H1 (cell line): ENCODE measurements at regions not wholly inside any gene's neighbourhood (a gene's known extent, or its start where the extent isn't known, plus 50 kb on each side); places are given as distances from the start of the nearest gene placed in this dataset.
"Not testable (repeated sequence)": the region's sequence is repeated elsewhere in the genome, so short reads cannot be mapped to it uniquely, and the experiment has no call there.

ENCODE experiments used
- CTCF ChIA-PET: fragments of 300-600 bp; sonication (Branson Sonifier 250); formaldehyde crosslinking; loops from one replicate; lab custom pipeline; 2021; ENCODE audit not compliant: partially characterized antibody; lab: Charles Lee
- POLR2A ChIA-PET: fragments of 300-600 bp; sonication (Branson Sonifier 250); formaldehyde crosslinking; loops from one replicate; lab custom pipeline; 2021; ENCODE audit warnings: inconsistent platforms; ENCODE audit not compliant: partially characterized antibody; lab: Charles Lee
- DNase-seq, 2 experiments: peaks; one replicate each; pipeline versions ENCODE4 v3.0.0 to v3.0.0-alpha.2; 2010 to 2022; ENCODE audit warnings: low spot score in 2 of 2, low read depth in 1 of 2, mixed read lengths in 1 of 2
- FAIRE-seq: peaks from 2 replicates; lab custom pipeline; 2011; peaks lifted over from hg19 to GRCh38; lab: Jason Lieb, UNC
- H2AFZ ChIP-seq: 2 replicates; pipeline ENCODE4 v1.8.1; 2012; ENCODE audit warnings: low read length, inconsistent platforms
- H2AK5ac ChIP-seq: 2 replicates; pipeline ENCODE4 v1.6.1; 2013; ENCODE audit warnings: low read depth, low read length
- H2BK120ac ChIP-seq: replicated peaks from 2 replicates; pipeline ENCODE3; 2013; ENCODE audit warnings: low read depth, low read length, inconsistent platforms
- H2BK12ac ChIP-seq: 2 replicates; pipeline ENCODE4 v1.6.1; 2013; ENCODE audit warnings: low read depth, low read length
- H2BK15ac ChIP-seq: 2 replicates; pipeline ENCODE4 v1.6.1; 2013; ENCODE audit warnings: low read length
- H2BK20ac ChIP-seq: 2 replicates; pipeline ENCODE4 v1.6.1; 2013; ENCODE audit warnings: low read length
- H2BK5ac ChIP-seq: 2 replicates; pipeline ENCODE4 v1.6.1; 2013; ENCODE audit warnings: low read depth, low read length
- H3K14ac ChIP-seq: 2 replicates; pipeline ENCODE4 v1.6.1; 2013; ENCODE audit warnings: inconsistent platforms; ENCODE audit not compliant: insufficient read length
- H3K18ac ChIP-seq: 2 replicates; pipeline ENCODE4 v1.6.1; 2013; ENCODE audit warnings: low read length; ENCODE audit errors: extremely low read depth
- H3K23ac ChIP-seq: 2 replicates; pipeline ENCODE4 v1.6.1; 2013; ENCODE audit warnings: inconsistent platforms; ENCODE audit not compliant: insufficient read length
- H3K23me2 ChIP-seq: 2 replicates; pipeline ENCODE4 v1.6.1; 2013; ENCODE audit warnings: low read depth, low read length
- H3K27ac ChIP-seq: 2 replicates; pipeline ENCODE4 v1.6.1; 2011; ENCODE audit warnings: low read depth, low read length, inconsistent platforms
- H3K27me3 ChIP-seq, 4 experiments: replicated peaks in 1 of 4; 1 replicate in 1 of 4; 2 replicates in 3 of 4; pipeline versions ENCODE4 v1.6.1 to v1.8.1; 2011 to 2013; ENCODE audit warnings: low read length in 3 of 4, mild to moderate bottlenecking in 3 of 4, inconsistent platforms in 2 of 4, mixed read lengths in 2 of 4, moderate library complexity in 1 of 4; ENCODE audit not compliant: control insufficient read depth in 3 of 4, insufficient read depth in 3 of 4; ENCODE audit errors: extremely low read depth in 1 of 4
- H3K36me3 ChIP-seq, 4 experiments: 2 replicates each; pipeline versions ENCODE4 v1.6.1 to v1.8.1; 2011 to 2013; ENCODE audit warnings: mild to moderate bottlenecking in 4 of 4, low read length in 3 of 4, moderate library complexity in 2 of 4, control low read depth in 1 of 4, inconsistent platforms in 1 of 4; ENCODE audit not compliant: insufficient read depth in 4 of 4, control insufficient read depth in 2 of 4
- H3K4ac ChIP-seq: replicated peaks from 2 replicates; pipeline ENCODE3; 2013; ENCODE audit warnings: low read length, low read depth, mixed read lengths, inconsistent platforms; ENCODE audit not compliant: insufficient read length
- H3K4me1 ChIP-seq, 4 experiments: replicated peaks in 1 of 4; 1 replicate in 1 of 4; 2 replicates in 3 of 4; pipeline versions ENCODE4 v1.6.1 to v1.8.1; 2011 to 2013; ENCODE audit warnings: low read length in 3 of 4, inconsistent platforms in 2 of 4, mixed read lengths in 1 of 4; ENCODE audit not compliant: insufficient read depth in 4 of 4, control insufficient read depth in 3 of 4
- H3K4me2 ChIP-seq, 2 experiments: 2 replicates each; pipeline versions ENCODE4 v1.6.1 to v1.8.1; 2011 to 2013; ENCODE audit warnings: low read depth in 2 of 2, low read length in 2 of 2, control low read depth in 1 of 2, inconsistent platforms in 1 of 2, mild to moderate bottlenecking in 1 of 2; ENCODE audit not compliant: insufficient read depth in 1 of 2
- H3K4me3 ChIP-seq, 4 experiments: fragments of 200-600, 300-600 bp in 1 of 4; sonication (generic), shearing (Covaris generic), sonication (Bioruptor Twin) in 1 of 4; 2 replicates each; pipeline versions ENCODE4 v1.5.1 to v1.8.1; 2011 to 2016; ENCODE audit warnings: low read length in 4 of 4, low read depth in 3 of 4, control low read depth in 2 of 4, inconsistent platforms in 2 of 4, mild to moderate bottlenecking in 2 of 4, mixed read lengths in 1 of 4, moderate library complexity in 1 of 4; ENCODE audit not compliant: insufficient read depth in 2 of 4; ENCODE audit errors: extremely low read depth in 1 of 4
- H3K56ac ChIP-seq: replicated peaks from 2 replicates; pipeline ENCODE3; 2013; ENCODE audit warnings: low read depth, mild to moderate bottlenecking, mixed read lengths, low read length, inconsistent platforms; ENCODE audit not compliant: insufficient read length
- H3K79me1 ChIP-seq: 2 replicates; pipeline ENCODE4 v1.6.1; 2013; ENCODE audit warnings: low read depth, low read length, control low read depth
- H3K79me2 ChIP-seq, 2 experiments: 2 replicates each; pipeline versions ENCODE4 v1.6.1 to v1.8.1; 2012 to 2013; ENCODE audit warnings: low read length in 2 of 2, mild to moderate bottlenecking in 2 of 2, inconsistent platforms in 1 of 2; ENCODE audit not compliant: insufficient read depth in 2 of 2, control insufficient read depth in 1 of 2
- H3K9ac ChIP-seq, 4 experiments: replicated peaks in 1 of 4; 1 replicate in 1 of 4; 2 replicates in 3 of 4; pipeline versions ENCODE4 v1.6.1 to v1.8.1; 2011 to 2013; ENCODE audit warnings: low read depth in 3 of 4, low read length in 3 of 4, control low read depth in 2 of 4, mild to moderate bottlenecking in 2 of 4, moderate library complexity in 2 of 4, inconsistent platforms in 1 of 4; ENCODE audit errors: extremely low read depth in 1 of 4
- H3K9me3 ChIP-seq, 2 experiments: 2 replicates each; pipeline versions ENCODE4 v1.6.1 to v1.8.1; 2012 to 2013; ENCODE audit warnings: mild to moderate bottlenecking in 2 of 2, moderate library complexity in 2 of 2, control low read depth in 1 of 2, inconsistent platforms in 1 of 2, low read depth in 1 of 2, low read length in 1 of 2, mixed read lengths in 1 of 2; ENCODE audit not compliant: insufficient read depth in 2 of 2
- H4K20me1 ChIP-seq, 2 experiments: replicated peaks in 1 of 2; 2 replicates each; pipeline versions ENCODE3 to v1.8.1; 2011 to 2013; ENCODE audit warnings: inconsistent platforms in 2 of 2, low read length in 2 of 2, mild to moderate bottlenecking in 1 of 2; ENCODE audit not compliant: insufficient read depth in 2 of 2, control insufficient read depth in 1 of 2
- H4K5ac ChIP-seq: 2 replicates; pipeline ENCODE4 v1.6.1; 2013; ENCODE audit warnings: low read length, low read depth, mixed read lengths, inconsistent platforms; ENCODE audit not compliant: insufficient read length
- H4K8ac ChIP-seq: 2 replicates; pipeline ENCODE4 v1.8.0; 2013; ENCODE audit warnings: mild to moderate bottlenecking, moderate library complexity, low read length, inconsistent platforms; ENCODE audit not compliant: insufficient read depth; ENCODE audit errors: extremely low read depth
- H4K91ac ChIP-seq: replicated peaks from 2 replicates; pipeline ENCODE3; 2013; ENCODE audit warnings: low read length, mixed read lengths, inconsistent platforms; ENCODE audit not compliant: insufficient read length
- WGBS, 2 experiments: shearing (Covaris generic) in 1 of 2; methylation state at CpG; one replicate each; pipeline versions ENCODE4 v1.1.6 to v1.1.7; 2013 to 2015; ENCODE audit warnings: low lambda C conversion rate in 2 of 2, mixed read lengths in 2 of 2, inconsistent platforms in 1 of 2, low coverage in 1 of 2, missing lambda C conversion rate in 1 of 2; ENCODE audit not compliant: insufficient replicate concordance in 2 of 2, insufficient coverage in 1 of 2, insufficient read length in 1 of 2; ENCODE audit errors: extremely low coverage in 1 of 2, missing lambda C conversion rate in 1 of 2; 5-methylcytosine and 5-hydroxymethylcytosine counted together

- H3K79me1 ChIP-seq, CTCF ChIA-PET, H4K8ac ChIP-seq, H3K23ac ChIP-seq, H3K18ac ChIP-seq, H3K27me3 ChIP-seq, H3K4me1 ChIP-seq, H2BK12ac ChIP-seq, H4K5ac ChIP-seq, H3K56ac ChIP-seq, H3K36me3 ChIP-seq, H2BK20ac ChIP-seq, H3K4me2 ChIP-seq, H2BK5ac ChIP-seq, POLR2A ChIA-PET, H3K14ac ChIP-seq, H2AK5ac ChIP-seq, H3K9me3 ChIP-seq, H4K20me1 ChIP-seq, H4K91ac ChIP-seq, H2BK15ac ChIP-seq, H3K4ac ChIP-seq, H3K79me2 ChIP-seq, H3K9ac ChIP-seq, H3K27ac ChIP-seq, DNase-seq, H3K23me2 ChIP-seq, H3K4me3 ChIP-seq, H2BK120ac ChIP-seq, FAIRE-seq, H2AFZ ChIP-seq: not testable (repeated sequence)
- WGBS, 2 experiments = no CpG with 5 or more reads among the region's 5 CpGs
Observed at GRCh38 chr13:111702059-111702458, 364.9 kb upstream of the SOX1 start.
